CD14-positive monocyte (primary cell): ENCODE measurements at regions not wholly inside any gene's neighbourhood (a gene's known extent, or its start where the extent isn't known, plus 50 kb on each side); places are given as distances from the start of the nearest gene placed in this dataset.

Experiments used
- DNase-seq, 3 donors: peaks; one replicate each; pipeline ENCODE4 v3.0.0-alpha.2; 2011 to 2022
- H2AFZ ChIP-seq: 2 replicates; pipeline ENCODE4 v1.6.0; 2012; ENCODE audit warnings: mild to moderate bottlenecking, low read depth, low read length, inconsistent platforms; ENCODE audit not compliant: insufficient read depth, poor library complexity, severe bottlenecking
- H3K27ac ChIP-seq, 2 donors: 1 replicate in 1 of 2; 2 replicates in 1 of 2; pipeline ENCODE4 v1.5.1; 2012 to 2013; ENCODE audit warnings: low read length in 2 of 2, control low read depth in 1 of 2, inconsistent platforms in 1 of 2, low read depth in 1 of 2, mild to moderate bottlenecking in 1 of 2
- H3K27me3 ChIP-seq, 2 donors: one replicate each; pipeline versions ENCODE4 v1.6.0 to v1.6.1; 2011 to 2013; ENCODE audit warnings: low read length in 2 of 2; ENCODE audit not compliant: control insufficient read depth in 2 of 2, insufficient read depth in 2 of 2
- H3K36me3 ChIP-seq, 2 donors: replicated peaks in 1 of 2; 1 replicate in 1 of 2; 2 replicates in 1 of 2; pipeline versions ENCODE4 v1.5.1 to v1.6.1; 2012 to 2013; ENCODE audit warnings: low read length in 2 of 2, control low read depth in 1 of 2, inconsistent platforms in 1 of 2, mild to moderate bottlenecking in 1 of 2; ENCODE audit not compliant: insufficient read depth in 2 of 2, control insufficient read depth in 1 of 2
- H3K4me1 ChIP-seq, 2 donors: 1 replicate in 1 of 2; 2 replicates in 1 of 2; pipeline versions ENCODE4 v1.5.1 to v1.6.1; 2012 to 2013; ENCODE audit warnings: low read length in 2 of 2, control low read depth in 1 of 2, inconsistent platforms in 1 of 2, mild to moderate bottlenecking in 1 of 2, moderate library complexity in 1 of 2; ENCODE audit not compliant: insufficient read depth in 2 of 2, control insufficient read depth in 1 of 2
- H3K4me2 ChIP-seq: replicated peaks from 2 replicates; pipeline ENCODE3; 2012; ENCODE audit warnings: low read length, moderate library complexity, mild to moderate bottlenecking; ENCODE audit not compliant: poor library complexity, severe bottlenecking; ENCODE audit errors: extremely low read depth
- H3K4me3 ChIP-seq, 3 experiments: fragments of 200-600 bp in 1 of 3; sonication (generic) in 1 of 3; replicated peaks in 1 of 3; 1 replicate in 2 of 3; 2 replicates in 1 of 3; pipeline ENCODE4 v1.5.1; 2011 to 2013; ENCODE audit warnings: low read length in 3 of 3, mild to moderate bottlenecking in 3 of 3, control low read depth in 2 of 3, low read depth in 2 of 3, inconsistent platforms in 1 of 3, moderate library complexity in 1 of 3
- H3K79me2 ChIP-seq: 2 replicates; pipeline ENCODE4 v1.6.0; 2012; ENCODE audit warnings: mild to moderate bottlenecking, control low read depth, inconsistent platforms, low read length, moderate library complexity; ENCODE audit not compliant: insufficient read depth
- H3K9ac ChIP-seq: 2 replicates; pipeline ENCODE4 v1.6.0; 2017; ENCODE audit warnings: low read length, mild to moderate bottlenecking; ENCODE audit not compliant: insufficient read depth, poor library complexity, severe bottlenecking
- H3K9me3 ChIP-seq, 2 donors: replicated peaks in 1 of 2; 1 replicate in 1 of 2; 2 replicates in 1 of 2; pipeline versions ENCODE4 v1.5.1 to v1.6.1; 2012 to 2013; ENCODE audit warnings: low read length in 2 of 2, control low read depth in 1 of 2; ENCODE audit not compliant: control insufficient read depth in 1 of 2, insufficient read depth in 1 of 2
- H4K20me1 ChIP-seq: 2 replicates; pipeline ENCODE4 v1.6.0; 2012; ENCODE audit warnings: mild to moderate bottlenecking, low read length, control low read depth, moderate library complexity; ENCODE audit not compliant: insufficient read depth
- H3K27ac Mint-ChIP-seq, 7 donors: one replicate each; pipeline ENCODE4 v1.8.0; 2020; ENCODE audit warnings: mild to moderate bottlenecking in 7 of 7, mixed read lengths in 7 of 7, moderate library complexity in 6 of 7, inconsistent platforms in 2 of 7
- H3K27me3 Mint-ChIP-seq, 3 donors: one replicate each; pipeline ENCODE4 v1.8.0; 2021 to 2022; ENCODE audit warnings: low read depth in 3 of 3, mild to moderate bottlenecking in 3 of 3, mixed read lengths in 3 of 3, moderate library complexity in 3 of 3, inconsistent platforms in 1 of 3
- H3K36me3 Mint-ChIP-seq, 2 donors: one replicate each; pipeline ENCODE4 v1.8.0; 2020; ENCODE audit warnings: mixed read lengths in 2 of 2, inconsistent platforms in 1 of 2, mild to moderate bottlenecking in 1 of 2
- H3K4me1 Mint-ChIP-seq: one replicate; pipeline ENCODE4 v1.8.0; 2020; ENCODE audit warnings: mild to moderate bottlenecking, mixed read lengths
- H3K4me3 Mint-ChIP-seq, 2 donors: one replicate each; pipeline ENCODE4 v1.8.0; 2020; ENCODE audit warnings: mild to moderate bottlenecking in 2 of 2, mixed read lengths in 2 of 2, moderate library complexity in 1 of 2
- H3K9me3 Mint-ChIP-seq, 7 donors: one replicate each; pipeline ENCODE4 v1.8.0; 2020 to 2022; ENCODE audit warnings: mixed read lengths in 7 of 7, mild to moderate bottlenecking in 6 of 7, moderate library complexity in 6 of 7, inconsistent platforms in 2 of 7
- CTCF ChIP-seq: fragments of 200-600 bp; IDR thresholded peaks from one replicate; pipeline ENCODE4 v1.8.0; 2022; ENCODE audit warnings: antibody characterized with exemption, mild to moderate bottlenecking
- WGBS: methylation state at CpG from one replicate; pipeline ENCODE4 v1.1.5; 2013; ENCODE audit warnings: missing lambda C conversion rate; ENCODE audit not compliant: insufficient coverage; 5-methylcytosine and 5-hydroxymethylcytosine counted together
- intact Hi-C, 2 donors: fragments of 100-400 bp; cut with micrococcal nuclease; formaldehyde crosslinking; loops; one replicate each; pipeline versions ENCODE4 v1.15.0 to v1.15.1; 2023

DNA sequence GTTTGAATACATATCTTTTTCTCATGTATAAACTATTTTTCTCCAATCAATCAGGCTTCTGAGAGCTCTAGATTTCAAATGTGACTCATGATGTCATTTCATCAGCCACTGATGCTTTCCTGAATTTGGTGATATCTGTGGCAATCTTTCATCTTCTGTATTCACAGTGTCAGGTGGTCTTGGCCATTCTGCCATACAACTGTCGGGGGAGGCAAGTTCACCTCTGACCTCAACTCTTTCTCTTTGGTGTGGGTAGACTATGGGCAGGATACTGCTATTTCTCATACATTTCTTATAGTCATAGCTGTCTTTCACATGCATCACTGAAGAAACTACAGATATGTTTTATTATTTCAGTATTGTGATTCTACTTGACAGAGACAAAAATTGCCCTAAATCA is 414.1 kb upstream of the MEF2C start:
- H3K36me3 ChIP-seq: no peaks in the 10 kb centered on the region
- intact Hi-C loops: no loop called here
- Mint-ChIP-seq H3K36me3 (no peaks in the 10 kb centered on the region), H3K9me3 (peaks cover 0 to 4% (median 0%) of the 10 kb centered on the region in 7 donors), H3K27me3 (peaks cover 0 to 1% (median 0%) of the 10 kb centered on the region in 3 donors), H3K4me3 (no peak overlapping the region), H3K27ac (no peak overlapping the region), H3K4me1 (peaks cover 41% of the 10 kb centered on the region)
- peak in 1 of 3 donors; percentile 36 for DNase-seq
- H3K4me2 ChIP-seq: no peak overlapping the region
- no peaks in the 10 kb centered on the region for H3K9me3 ChIP-seq
- no peak overlapping the region for H3K27ac ChIP-seq
- H3K4me1 ChIP-seq: peaks cover 40 to 50% of the 10 kb centered on the region in 2 donors
- no peak overlapping the region for H2AFZ ChIP-seq
- no peak for TF ChIP-seq CTCF
- no peaks in the 10 kb centered on the region for H3K27me3 ChIP-seq
- H3K9ac ChIP-seq: no peak overlapping the region
- WGBS: no CpG with 5 or more reads among the region's 1 CpG
- H3K79me2 ChIP-seq: no peaks in the 10 kb centered on the region
- no peak overlapping the region for H3K4me3 ChIP-seq
- no peaks in the 10 kb centered on the region for H4K20me1 ChIP-seq

GRCh38 chr5:89293810-89294209 is 410.8 kb upstream of the MEF2C start:
- peak overlapping the region; percentile 83 for H3K4me2 ChIP-seq
- no CpG with 5 or more reads among the region's 2 CpGs for WGBS
- peak overlapping the region; percentile 23 to 70 (median 41) for H3K4me3 ChIP-seq
- H4K20me1 ChIP-seq: no peaks in the 10 kb centered on the region
- no peaks in the 10 kb centered on the region for H3K9me3 ChIP-seq
- H2AFZ ChIP-seq: no peak overlapping the region
- peak overlapping the region; percentile 87 to 98 (median 96) for H3K27ac Mint-ChIP-seq
- H3K27ac ChIP-seq: peak overlapping the region in 1 of 2 donors; percentile 76
- H3K27me3 Mint-ChIP-seq: peaks cover 0 to 1% (median 0%) of the 10 kb centered on the region in 3 donors
- H3K79me2 ChIP-seq: no peaks in the 10 kb centered on the region
- H3K4me3 Mint-ChIP-seq: peak overlapping the region; percentile 70 to 90
- intact Hi-C loops: no loop called here
- H3K36me3 ChIP-seq: no peaks in the 10 kb centered on the region
- TF ChIP-seq CTCF: no peak
- H3K27me3 ChIP-seq: no peaks in the 10 kb centered on the region
- H3K4me1 ChIP-seq: peaks cover 38 to 50% of the 10 kb centered on the region in 2 donors
- DNase-seq: peak; percentile 85 to 99 (median 98)
- no peak overlapping the region for H3K9ac ChIP-seq
- no peaks in the 10 kb centered on the region for H3K36me3 Mint-ChIP-seq
- peaks cover 0 to 4% (median 0%) of the 10 kb centered on the region in 7 donors for H3K9me3 Mint-ChIP-seq
- H3K4me1 Mint-ChIP-seq: peaks cover 37% of the 10 kb centered on the region
